Activated CD4-positive, CD25-positive, alpha-beta regulatory T cell (primary cell): ENCODE measurements at regions not wholly inside any gene's neighbourhood (a gene's known extent, or its start where the extent isn't known, plus 50 kb on each side); places are given as distances from the start of the nearest gene placed in this dataset.

Experiments used
- DNase-seq, 4 experiments: peaks; one replicate each; lab custom pipeline; 2025; lab: John Stamatoyannopoulos, UW

- DNase-seq = no peak
Observed at GRCh38 chr4:19707876-19708275, 543.8 kb upstream of the SLIT2 start.

- no peak for DNase-seq
Observed at GRCh38 chr4:19703391-19703790, 548.3 kb upstream of the SLIT2 start.

- no peak for DNase-seq
Observed at GRCh38 chr4:19700992-19701391, 550.7 kb upstream of the SLIT2 start.

GRCh38 chr4:19698961-19699360 lies 552.7 kb upstream of the SLIT2 start:
- DNase-seq = no peak

GRCh38 chr4:19694812-19695211 lies 556.9 kb upstream of the SLIT2 start:
- DNase-seq = no peak

- no peak for DNase-seq
Observed at GRCh38 chr4:19693936-19694570, 557.7 kb upstream of the SLIT2 start.

- no peak for DNase-seq
Observed at GRCh38 chr4:19689511-19689910, 562.2 kb upstream of the SLIT2 start.

GRCh38 chr4:19686456-19686855 lies 565.2 kb upstream of the SLIT2 start:
- no peak for DNase-seq

GRCh38 chr4:19684084-19684483 lies 567.6 kb upstream of the SLIT2 start:
- DNase-seq = no peak

GRCh38 chr4:19683426-19683825 lies 568.3 kb upstream of the SLIT2 start:
- DNase-seq = no peak

GRCh38 chr4:19677211-19677610 lies 574.5 kb upstream of the SLIT2 start:
- no peak for DNase-seq

GRCh38 chr4:19675172-19675811 lies 576.4 kb upstream of the SLIT2 start:
- DNase-seq = no peak

- DNase-seq = no peak
Observed at GRCh38 chr4:19659101-19659500, 592.6 kb upstream of the SLIT2 start.

- DNase-seq = no peak
Observed at GRCh38 chr4:19657856-19658255, 593.8 kb upstream of the SLIT2 start.

- no peak for DNase-seq
Observed at GRCh38 chr4:19655666-19656065, 596.0 kb upstream of the SLIT2 start.

GRCh38 chr4:19650903-19651864 lies 600.5 kb upstream of the SLIT2 start:
- no peak for DNase-seq

GRCh38 chr4:19645589-19645988 lies 606.1 kb upstream of the SLIT2 start:
- no peak for DNase-seq

- DNase-seq = no peak
Observed at GRCh38 chr4:19636451-19636850, 615.3 kb upstream of the SLIT2 start.

- DNase-seq = no peak
Observed at GRCh38 chr4:19631814-19632213, 619.9 kb upstream of the SLIT2 start.

GRCh38 chr4:19623866-19624265 lies 627.8 kb upstream of the SLIT2 start:
- no peak for DNase-seq

- DNase-seq = no peak
Observed at GRCh38 chr4:19615086-19615689, 636.5 kb upstream of the SLIT2 start.

GRCh38 chr4:19614171-19614570 lies 637.5 kb upstream of the SLIT2 start:
- no peak for DNase-seq
